Nephron (organoid): ENCODE measurements at regions not wholly inside any gene's neighbourhood (a gene's known extent, or its start where the extent isn't known, plus 50 kb on each side); places are given as distances from the start of the nearest gene placed in this dataset.

Experiments
- H3K27ac Mint-ChIP-seq, 3 experiments: 2 replicates each; pipeline ENCODE4 v1.8.0; 2020; ENCODE audit warnings: mixed read lengths in 3 of 3, mild to moderate bottlenecking in 2 of 3, moderate library complexity in 1 of 3
- H3K27me3 Mint-ChIP-seq: 2 replicates; pipeline ENCODE4 v1.8.0; 2021; ENCODE audit warnings: low read depth, mild to moderate bottlenecking, moderate library complexity, mixed read lengths
- H3K36me3 Mint-ChIP-seq: 2 replicates; pipeline ENCODE4 v1.8.0; 2020; ENCODE audit warnings: low read depth, mixed read lengths
- H3K4me1 Mint-ChIP-seq: 2 replicates; pipeline ENCODE4 v1.8.0; 2020; ENCODE audit warnings: mixed read lengths
- H3K4me3 Mint-ChIP-seq, 3 experiments: 2 replicates each; pipeline ENCODE4 v1.8.0; 2020; ENCODE audit warnings: mild to moderate bottlenecking in 3 of 3, mixed read lengths in 3 of 3, moderate library complexity in 2 of 3
- H3K9me3 Mint-ChIP-seq: 2 replicates; pipeline ENCODE4 v1.8.0; 2020; ENCODE audit warnings: mixed read lengths
- CTCF ChIP-seq, 3 experiments: fragments of 200-600 bp; sonication (generic); IDR thresholded peaks; one replicate each; pipeline ENCODE4 v1.5.0; 2021; ENCODE audit warnings: antibody characterized with exemption in 3 of 3; ENCODE audit not compliant: unreplicated experiment in 3 of 3

DNA sequence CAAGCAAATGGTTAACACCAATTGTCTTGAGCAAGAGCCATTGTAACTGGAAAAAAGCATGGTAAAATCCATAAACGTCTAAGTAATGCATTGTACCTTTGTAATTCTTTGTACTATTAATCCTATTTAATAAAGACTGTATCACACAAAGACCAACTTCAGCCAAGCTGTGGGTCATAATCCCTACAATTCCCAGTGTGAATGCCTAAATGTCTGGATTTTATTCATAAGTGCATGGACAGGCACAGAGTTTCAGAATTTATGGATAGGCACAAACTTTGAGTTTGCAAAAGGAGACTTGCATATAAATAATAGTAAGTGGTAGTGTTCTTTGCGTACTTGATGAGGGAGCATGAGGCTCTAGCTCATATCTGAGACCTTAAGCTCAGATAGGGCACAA lies 1280.2 kb upstream of the WWC1 start:
- Mint-ChIP-seq H3K9me3 (no peaks in the 10 kb centered on the region), H3K4me3 (no peak overlapping the region), H3K4me1 (no peaks in the 10 kb centered on the region), H3K36me3 (no peaks in the 10 kb centered on the region), H3K27me3 (no peaks in the 10 kb centered on the region), H3K27ac (no peak overlapping the region)
- TF ChIP-seq CTCF (IDR thresholded peaks at IDR 0.05; ENCODE audit: unreplicated experiment in 3 of 3): no peak

- no peaks in the 10 kb centered on the region for H3K9me3 Mint-ChIP-seq
- no peaks in the 10 kb centered on the region for H3K36me3 Mint-ChIP-seq
- no peaks in the 10 kb centered on the region for H3K27me3 Mint-ChIP-seq
- no peaks in the 10 kb centered on the region for H3K4me1 Mint-ChIP-seq
- H3K27ac Mint-ChIP-seq: no peak overlapping the region
- no peak for TF ChIP-seq CTCF (IDR thresholded peaks at IDR 0.05; ENCODE audit: unreplicated experiment in 3 of 3)
- no peak overlapping the region for H3K4me3 Mint-ChIP-seq
Observed at GRCh38 chr5:167012123-167013034, 1279.1 kb upstream of the WWC1 start.

- Mint-ChIP-seq H3K4me1 (no peaks in the 10 kb centered on the region), H3K4me3 (no peak overlapping the region), H3K27me3 (no peaks in the 10 kb centered on the region), H3K27ac (no peak overlapping the region), H3K9me3 (no peaks in the 10 kb centered on the region), H3K36me3 (no peaks in the 10 kb centered on the region)
- no peak for TF ChIP-seq CTCF (IDR thresholded peaks at IDR 0.05; ENCODE audit: unreplicated experiment in 3 of 3)
Observed at GRCh38 chr5:167014401-167015056, 1276.9 kb upstream of the WWC1 start.

DNA sequence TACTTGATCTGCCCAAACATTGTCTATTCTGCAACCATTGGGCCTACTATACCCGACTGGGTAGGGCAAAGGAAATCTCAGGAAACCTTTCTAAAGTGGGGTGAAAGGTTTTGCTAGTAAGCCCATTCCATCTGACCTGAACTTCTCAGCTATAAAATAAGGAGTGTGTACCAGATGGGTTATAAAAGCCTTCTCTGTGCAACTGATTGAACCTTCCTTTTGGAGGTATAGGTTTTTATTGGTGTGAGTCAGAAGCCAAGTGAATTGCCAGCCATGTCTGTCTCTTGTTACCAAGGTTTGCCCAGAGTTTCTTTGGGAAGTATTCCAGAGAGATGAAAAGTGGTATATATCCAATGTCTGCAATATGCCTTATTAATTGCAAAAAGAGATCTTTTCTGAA lies 1271.0 kb upstream of the WWC1 start:
- Mint-ChIP-seq H3K4me3 (no peak overlapping the region), H3K4me1 (peaks cover 4% of the 10 kb centered on the region), H3K9me3 (no peaks in the 10 kb centered on the region), H3K27ac (no peak overlapping the region), H3K27me3 (no peaks in the 10 kb centered on the region), H3K36me3 (no peaks in the 10 kb centered on the region)
- TF ChIP-seq CTCF (IDR thresholded peaks at IDR 0.05; ENCODE audit: unreplicated experiment in 3 of 3): no peak

DNA sequence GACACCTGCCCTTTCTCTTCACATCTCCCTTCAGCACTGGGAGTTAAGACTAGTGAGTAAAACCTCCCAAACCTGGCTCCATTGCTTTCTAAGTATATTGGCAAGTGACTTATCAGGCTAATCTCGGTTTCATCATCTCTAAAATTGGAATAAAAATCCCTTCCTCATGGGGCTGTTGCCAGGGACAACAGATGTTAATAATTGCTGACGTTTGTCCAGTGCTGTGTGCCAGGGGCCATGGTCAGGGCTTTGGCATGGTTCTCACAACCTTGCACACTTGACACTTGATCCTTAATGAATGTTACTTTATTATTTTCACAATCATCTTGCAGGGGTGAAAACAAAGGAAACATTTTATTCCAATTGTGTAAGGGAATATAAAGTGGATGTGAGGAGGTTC lies 1262.0 kb upstream of the WWC1 start:
- H3K4me3 Mint-ChIP-seq: no peak overlapping the region
- TF ChIP-seq CTCF (IDR thresholded peaks at IDR 0.05; ENCODE audit: unreplicated experiment in 3 of 3): no peak
- no peaks in the 10 kb centered on the region for H3K27me3 Mint-ChIP-seq
- H3K36me3 Mint-ChIP-seq: no peaks in the 10 kb centered on the region
- no peak overlapping the region for H3K27ac Mint-ChIP-seq
- H3K9me3 Mint-ChIP-seq: no peaks in the 10 kb centered on the region
- H3K4me1 Mint-ChIP-seq: peaks cover 6% of the 10 kb centered on the region
